CD14-positive monocyte (primary cell): ENCODE measurements at regions not wholly inside any gene's neighbourhood (a gene's known extent, or its start where the extent isn't known, plus 50 kb on each side); places are given as distances from the start of the nearest gene placed in this dataset.

Source experiments
- DNase-seq, 3 donors: peaks; one replicate each; pipeline ENCODE4 v3.0.0-alpha.2; 2011 to 2022
- H2AFZ ChIP-seq: 2 replicates; pipeline ENCODE4 v1.6.0; 2012; ENCODE audit warnings: mild to moderate bottlenecking, low read depth, low read length, inconsistent platforms; ENCODE audit not compliant: insufficient read depth, poor library complexity, severe bottlenecking
- H3K27ac ChIP-seq, 2 donors: 1 replicate in 1 of 2; 2 replicates in 1 of 2; pipeline ENCODE4 v1.5.1; 2012 to 2013; ENCODE audit warnings: low read length in 2 of 2, control low read depth in 1 of 2, inconsistent platforms in 1 of 2, low read depth in 1 of 2, mild to moderate bottlenecking in 1 of 2
- H3K27me3 ChIP-seq, 2 donors: one replicate each; pipeline versions ENCODE4 v1.6.0 to v1.6.1; 2011 to 2013; ENCODE audit warnings: low read length in 2 of 2; ENCODE audit not compliant: control insufficient read depth in 2 of 2, insufficient read depth in 2 of 2
- H3K36me3 ChIP-seq, 2 donors: replicated peaks in 1 of 2; 1 replicate in 1 of 2; 2 replicates in 1 of 2; pipeline versions ENCODE4 v1.5.1 to v1.6.1; 2012 to 2013; ENCODE audit warnings: low read length in 2 of 2, control low read depth in 1 of 2, inconsistent platforms in 1 of 2, mild to moderate bottlenecking in 1 of 2; ENCODE audit not compliant: insufficient read depth in 2 of 2, control insufficient read depth in 1 of 2
- H3K4me1 ChIP-seq, 2 donors: 1 replicate in 1 of 2; 2 replicates in 1 of 2; pipeline versions ENCODE4 v1.5.1 to v1.6.1; 2012 to 2013; ENCODE audit warnings: low read length in 2 of 2, control low read depth in 1 of 2, inconsistent platforms in 1 of 2, mild to moderate bottlenecking in 1 of 2, moderate library complexity in 1 of 2; ENCODE audit not compliant: insufficient read depth in 2 of 2, control insufficient read depth in 1 of 2
- H3K4me2 ChIP-seq: replicated peaks from 2 replicates; pipeline ENCODE3; 2012; ENCODE audit warnings: low read length, moderate library complexity, mild to moderate bottlenecking; ENCODE audit not compliant: poor library complexity, severe bottlenecking; ENCODE audit errors: extremely low read depth
- H3K4me3 ChIP-seq, 3 experiments: fragments of 200-600 bp in 1 of 3; sonication (generic) in 1 of 3; replicated peaks in 1 of 3; 1 replicate in 2 of 3; 2 replicates in 1 of 3; pipeline ENCODE4 v1.5.1; 2011 to 2013; ENCODE audit warnings: low read length in 3 of 3, mild to moderate bottlenecking in 3 of 3, control low read depth in 2 of 3, low read depth in 2 of 3, inconsistent platforms in 1 of 3, moderate library complexity in 1 of 3
- H3K79me2 ChIP-seq: 2 replicates; pipeline ENCODE4 v1.6.0; 2012; ENCODE audit warnings: mild to moderate bottlenecking, control low read depth, inconsistent platforms, low read length, moderate library complexity; ENCODE audit not compliant: insufficient read depth
- H3K9ac ChIP-seq: 2 replicates; pipeline ENCODE4 v1.6.0; 2017; ENCODE audit warnings: low read length, mild to moderate bottlenecking; ENCODE audit not compliant: insufficient read depth, poor library complexity, severe bottlenecking
- H3K9me3 ChIP-seq, 2 donors: replicated peaks in 1 of 2; 1 replicate in 1 of 2; 2 replicates in 1 of 2; pipeline versions ENCODE4 v1.5.1 to v1.6.1; 2012 to 2013; ENCODE audit warnings: low read length in 2 of 2, control low read depth in 1 of 2; ENCODE audit not compliant: control insufficient read depth in 1 of 2, insufficient read depth in 1 of 2
- H4K20me1 ChIP-seq: 2 replicates; pipeline ENCODE4 v1.6.0; 2012; ENCODE audit warnings: mild to moderate bottlenecking, low read length, control low read depth, moderate library complexity; ENCODE audit not compliant: insufficient read depth
- H3K27ac Mint-ChIP-seq, 7 donors: one replicate each; pipeline ENCODE4 v1.8.0; 2020; ENCODE audit warnings: mild to moderate bottlenecking in 7 of 7, mixed read lengths in 7 of 7, moderate library complexity in 6 of 7, inconsistent platforms in 2 of 7
- H3K27me3 Mint-ChIP-seq, 3 donors: one replicate each; pipeline ENCODE4 v1.8.0; 2021 to 2022; ENCODE audit warnings: low read depth in 3 of 3, mild to moderate bottlenecking in 3 of 3, mixed read lengths in 3 of 3, moderate library complexity in 3 of 3, inconsistent platforms in 1 of 3
- H3K36me3 Mint-ChIP-seq, 2 donors: one replicate each; pipeline ENCODE4 v1.8.0; 2020; ENCODE audit warnings: mixed read lengths in 2 of 2, inconsistent platforms in 1 of 2, mild to moderate bottlenecking in 1 of 2
- H3K4me1 Mint-ChIP-seq: one replicate; pipeline ENCODE4 v1.8.0; 2020; ENCODE audit warnings: mild to moderate bottlenecking, mixed read lengths
- H3K4me3 Mint-ChIP-seq, 2 donors: one replicate each; pipeline ENCODE4 v1.8.0; 2020; ENCODE audit warnings: mild to moderate bottlenecking in 2 of 2, mixed read lengths in 2 of 2, moderate library complexity in 1 of 2
- H3K9me3 Mint-ChIP-seq, 7 donors: one replicate each; pipeline ENCODE4 v1.8.0; 2020 to 2022; ENCODE audit warnings: mixed read lengths in 7 of 7, mild to moderate bottlenecking in 6 of 7, moderate library complexity in 6 of 7, inconsistent platforms in 2 of 7
- CTCF ChIP-seq: fragments of 200-600 bp; IDR thresholded peaks from one replicate; pipeline ENCODE4 v1.8.0; 2022; ENCODE audit warnings: antibody characterized with exemption, mild to moderate bottlenecking
- WGBS: methylation state at CpG from one replicate; pipeline ENCODE4 v1.1.5; 2013; ENCODE audit warnings: missing lambda C conversion rate; ENCODE audit not compliant: insufficient coverage; 5-methylcytosine and 5-hydroxymethylcytosine counted together
- intact Hi-C, 2 donors: fragments of 100-400 bp; cut with micrococcal nuclease; formaldehyde crosslinking; loops; one replicate each; pipeline versions ENCODE4 v1.15.0 to v1.15.1; 2023

- no peak overlapping the region for H3K4me3 ChIP-seq
- no peak overlapping the region for H3K27ac ChIP-seq
- H3K4me1 Mint-ChIP-seq, result no peaks in the 10 kb centered on the region
- H3K27ac Mint-ChIP-seq, result no peak overlapping the region
- no peak for TF ChIP-seq CTCF
- H3K27me3 Mint-ChIP-seq, result peaks cover 0 to 3% (median 0%) of the 10 kb centered on the region in 3 donors
- H3K36me3 ChIP-seq, result no peaks in the 10 kb centered on the region
- H3K9me3 ChIP-seq, result no peaks in the 10 kb centered on the region
- intact Hi-C loops, result no loop called here
- H3K9ac ChIP-seq, result no peak overlapping the region
- no peaks in the 10 kb centered on the region for H3K36me3 Mint-ChIP-seq
- H3K9me3 Mint-ChIP-seq, result peaks cover 0 to 2% (median 0%) of the 10 kb centered on the region in 7 donors
- H3K79me2 ChIP-seq, result no peaks in the 10 kb centered on the region
- H3K4me3 Mint-ChIP-seq, result no peak overlapping the region
- no peaks in the 10 kb centered on the region for H3K4me1 ChIP-seq
- no peak overlapping the region for H2AFZ ChIP-seq
- no peak for DNase-seq
- H3K4me2 ChIP-seq, result no peak overlapping the region
- H4K20me1 ChIP-seq, result no peaks in the 10 kb centered on the region
- no peaks in the 10 kb centered on the region for H3K27me3 ChIP-seq
Measured at GRCh38 chr5:112065781-112066180, 308.8 kb upstream of the NREP start.

- no peak overlapping the region for H3K4me3 ChIP-seq
- H3K27ac ChIP-seq, result no peak overlapping the region
- no peaks in the 10 kb centered on the region for H3K9me3 Mint-ChIP-seq
- DNase-seq, result no peak
- no peaks in the 10 kb centered on the region for H3K27me3 ChIP-seq
- H3K27me3 Mint-ChIP-seq, result peaks cover 0 to 1% (median 0%) of the 10 kb centered on the region in 3 donors
- no peaks in the 10 kb centered on the region for H3K36me3 Mint-ChIP-seq
- no peaks in the 10 kb centered on the region for H3K9me3 ChIP-seq
- 80% methylated on average over 1 of the region's 2 CpGs for WGBS
- H2AFZ ChIP-seq, result no peak overlapping the region
- no peak overlapping the region for H3K9ac ChIP-seq
- no peak for TF ChIP-seq CTCF
- H3K27ac Mint-ChIP-seq, result no peak overlapping the region
- H4K20me1 ChIP-seq, result no peaks in the 10 kb centered on the region
- H3K4me2 ChIP-seq, result no peak overlapping the region
- no peaks in the 10 kb centered on the region for H3K4me1 Mint-ChIP-seq
- H3K4me1 ChIP-seq, result no peaks in the 10 kb centered on the region
- no peaks in the 10 kb centered on the region for H3K36me3 ChIP-seq
- no peaks in the 10 kb centered on the region for H3K79me2 ChIP-seq
- H3K4me3 Mint-ChIP-seq, result no peak overlapping the region
- intact Hi-C loops, result no loop called here
Measured at GRCh38 chr5:112064956-112065355, 308.0 kb upstream of the NREP start.
